ENCODE measurements at regions not wholly inside any gene's neighbourhood (a gene's known extent, or its start where the extent isn't known, plus 50 kb on each side); places are given as distances from the start of the nearest gene placed in this dataset.

- TF ChIP-seq, protein P1, sequence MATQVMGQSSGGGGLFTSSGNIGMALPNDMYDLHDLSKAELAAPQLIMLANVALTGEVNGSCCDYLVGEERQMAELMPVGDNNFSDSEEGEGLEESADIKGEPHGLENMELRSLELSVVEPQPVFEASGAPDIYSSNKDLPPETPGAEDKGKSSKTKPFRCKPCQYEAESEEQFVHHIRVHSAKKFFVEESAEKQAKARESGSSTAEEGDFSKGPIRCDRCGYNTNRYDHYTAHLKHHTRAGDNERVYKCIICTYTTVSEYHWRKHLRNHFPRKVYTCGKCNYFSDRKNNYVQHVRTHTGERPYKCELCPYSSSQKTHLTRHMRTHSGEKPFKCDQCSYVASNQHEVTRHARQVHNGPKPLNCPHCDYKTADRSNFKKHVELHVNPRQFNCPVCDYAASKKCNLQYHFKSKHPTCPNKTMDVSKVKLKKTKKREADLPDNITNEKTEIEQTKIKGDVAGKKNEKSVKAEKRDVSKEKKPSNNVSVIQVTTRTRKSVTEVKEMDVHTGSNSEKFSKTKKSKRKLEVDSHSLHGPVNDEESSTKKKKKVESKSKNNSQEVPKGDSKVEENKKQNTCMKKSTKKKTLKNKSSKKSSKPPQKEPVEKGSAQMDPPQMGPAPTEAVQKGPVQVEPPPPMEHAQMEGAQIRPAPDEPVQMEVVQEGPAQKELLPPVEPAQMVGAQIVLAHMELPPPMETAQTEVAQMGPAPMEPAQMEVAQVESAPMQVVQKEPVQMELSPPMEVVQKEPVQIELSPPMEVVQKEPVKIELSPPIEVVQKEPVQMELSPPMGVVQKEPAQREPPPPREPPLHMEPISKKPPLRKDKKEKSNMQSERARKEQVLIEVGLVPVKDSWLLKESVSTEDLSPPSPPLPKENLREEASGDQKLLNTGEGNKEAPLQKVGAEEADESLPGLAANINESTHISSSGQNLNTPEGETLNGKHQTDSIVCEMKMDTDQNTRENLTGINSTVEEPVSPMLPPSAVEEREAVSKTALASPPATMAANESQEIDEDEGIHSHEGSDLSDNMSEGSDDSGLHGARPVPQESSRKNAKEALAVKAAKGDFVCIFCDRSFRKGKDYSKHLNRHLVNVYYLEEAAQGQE (IDR thresholded peaks at IDR 0.05; ENCODE audit: borderline replicate concordance) = no peak
- TF ChIP-seq, protein P2, sequence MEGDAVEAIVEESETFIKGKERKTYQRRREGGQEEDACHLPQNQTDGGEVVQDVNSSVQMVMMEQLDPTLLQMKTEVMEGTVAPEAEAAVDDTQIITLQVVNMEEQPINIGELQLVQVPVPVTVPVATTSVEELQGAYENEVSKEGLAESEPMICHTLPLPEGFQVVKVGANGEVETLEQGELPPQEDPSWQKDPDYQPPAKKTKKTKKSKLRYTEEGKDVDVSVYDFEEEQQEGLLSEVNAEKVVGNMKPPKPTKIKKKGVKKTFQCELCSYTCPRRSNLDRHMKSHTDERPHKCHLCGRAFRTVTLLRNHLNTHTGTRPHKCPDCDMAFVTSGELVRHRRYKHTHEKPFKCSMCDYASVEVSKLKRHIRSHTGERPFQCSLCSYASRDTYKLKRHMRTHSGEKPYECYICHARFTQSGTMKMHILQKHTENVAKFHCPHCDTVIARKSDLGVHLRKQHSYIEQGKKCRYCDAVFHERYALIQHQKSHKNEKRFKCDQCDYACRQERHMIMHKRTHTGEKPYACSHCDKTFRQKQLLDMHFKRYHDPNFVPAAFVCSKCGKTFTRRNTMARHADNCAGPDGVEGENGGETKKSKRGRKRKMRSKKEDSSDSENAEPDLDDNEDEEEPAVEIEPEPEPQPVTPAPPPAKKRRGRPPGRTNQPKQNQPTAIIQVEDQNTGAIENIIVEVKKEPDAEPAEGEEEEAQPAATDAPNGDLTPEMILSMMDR (IDR thresholded peaks at IDR 0.05; ENCODE audit: poor library complexity, severe bottlenecking) = no peak
- TF ChIP-seq RAD21 (conservative IDR thresholded peaks at IDR 0.05) (no peak), TAF1 (IDR thresholded peaks at IDR 0.05; ENCODE audit: low read depth) (no peak), EP300 (conservative IDR thresholded peaks at IDR 0.05; ENCODE audit: poor library complexity, severe bottlenecking) (no peak), EZH2 (IDR thresholded peaks at IDR 0.05; ENCODE audit: borderline replicate concordance, insufficient read depth, low read length, poor library complexity, severe bottlenecking) (no peak), POLR2AphosphoS5 (IDR thresholded peaks at IDR 0.05) (no peak), SMC3 (conservative IDR thresholded peaks at IDR 0.05; ENCODE audit: poor library complexity) (no peak)
Measured at GRCh38 chr3:94927175-94927574, 864.3 kb downstream of the NSUN3 start.
